DMS79 (cell line): ENCODE measurements at regions not wholly inside any gene's neighbourhood (a gene's known extent, or its start where the extent isn't known, plus 50 kb on each side); places are given as distances from the start of the nearest gene placed in this dataset.
"Not testable (repeated sequence)": the region's sequence is repeated elsewhere in the genome, so short reads cannot be mapped to it uniquely, and the experiment has no call there.

Experiments
- DNase-seq: peaks from one replicate; lab custom pipeline; 2025; lab: John Stamatoyannopoulos, UW

GRCh38 chr12:131314524-131315090 lies 360.9 kb downstream of the ADGRD1 start:
- DNase-seq, result no peak

DNA sequence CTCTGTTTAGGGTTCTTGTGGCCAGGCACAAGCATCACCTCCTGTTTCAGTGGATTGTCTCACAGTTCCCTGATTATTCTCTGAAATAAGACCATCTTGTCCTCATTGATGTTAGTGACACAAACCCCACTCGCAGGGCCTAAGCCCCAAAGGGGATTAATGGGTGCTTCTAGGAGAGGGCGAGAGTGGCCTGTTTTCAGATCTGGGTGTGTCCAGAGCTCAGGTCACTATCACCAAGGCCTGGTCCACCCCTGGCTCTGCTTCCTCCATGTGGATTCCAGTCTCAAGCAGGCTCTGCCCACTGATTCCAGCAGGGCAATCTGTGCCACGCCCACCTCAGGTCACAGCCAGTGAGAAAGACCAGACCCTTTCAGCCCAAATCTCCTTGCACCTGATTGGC lies 361.9 kb downstream of the ADGRD1 start:
- DNase-seq, result no peak

DNA sequence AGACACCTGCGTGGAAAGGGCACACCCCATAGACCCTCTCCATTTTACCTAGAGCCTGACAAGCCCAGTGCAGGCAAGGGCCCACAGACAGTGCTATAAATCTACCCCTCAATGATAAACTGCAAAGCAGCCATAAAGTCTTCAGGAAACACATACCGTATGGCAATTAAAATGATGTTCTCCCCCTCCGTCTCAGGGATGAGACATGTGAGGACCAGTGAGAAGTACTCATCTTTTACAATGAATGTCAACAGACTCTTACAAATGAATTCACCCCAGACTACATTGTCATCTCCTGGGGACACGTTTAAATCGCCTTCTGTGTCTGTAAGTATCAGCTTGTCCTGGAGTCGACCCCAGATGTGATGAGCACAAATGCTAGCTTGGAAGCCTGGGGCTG lies 362.7 kb downstream of the ADGRD1 start:
- DNase-seq, result no peak

DNA sequence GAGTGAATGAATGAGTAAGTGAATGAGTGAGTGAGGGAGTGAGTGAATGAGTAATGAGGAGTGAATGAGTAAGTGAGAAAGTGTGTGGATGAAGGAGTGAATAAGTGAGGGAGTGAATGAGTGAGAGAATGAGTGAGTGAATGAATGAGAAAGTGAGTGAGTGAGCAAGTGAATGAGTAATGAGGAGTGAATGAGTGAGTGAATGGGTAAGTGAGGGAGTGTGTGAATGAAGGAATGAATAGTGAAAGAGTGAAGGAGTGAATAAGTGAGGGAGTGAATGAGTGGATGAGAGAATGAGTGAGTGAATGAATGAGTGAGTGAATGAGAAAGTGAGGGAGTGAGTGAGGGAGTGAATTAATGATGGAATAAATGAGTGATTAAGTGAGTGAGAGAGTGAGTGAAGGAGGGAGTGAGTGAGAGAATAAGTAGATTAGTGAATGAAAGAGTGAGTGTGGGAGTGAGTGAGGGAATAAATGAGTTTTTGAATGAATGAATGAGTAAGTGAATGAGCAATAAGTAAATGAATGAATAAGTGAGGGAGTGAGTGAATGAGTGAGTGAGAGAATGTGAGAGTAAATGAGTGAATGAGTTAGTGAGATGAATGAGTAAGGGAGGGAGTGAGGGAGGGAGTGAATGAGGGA lies 364.5 kb downstream of the ADGRD1 start:
- no peak for DNase-seq

- DNase-seq, result no peak
Observed at GRCh38 chr12:131321988-131322387, 368.3 kb downstream of the ADGRD1 start.

DNA sequence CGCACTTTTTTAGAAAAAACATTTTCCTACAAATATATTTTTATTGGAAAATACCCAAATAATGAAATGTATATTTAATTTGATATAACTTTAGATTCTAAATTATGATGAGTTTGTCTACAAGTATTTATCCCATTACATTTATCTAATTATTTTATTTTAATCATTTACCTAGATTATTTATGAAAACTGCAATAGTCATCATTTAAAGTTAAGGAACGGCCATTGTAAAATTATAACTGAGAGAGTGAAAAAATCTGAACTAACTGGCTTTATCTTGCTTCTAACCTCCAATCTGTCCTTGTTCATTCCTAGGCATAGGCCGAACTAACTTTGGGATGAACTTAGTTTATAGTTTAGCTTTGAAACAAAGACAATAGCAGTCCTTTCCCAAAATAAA lies 368.8 kb downstream of the ADGRD1 start:
- not testable (repeated sequence) for DNase-seq

- DNase-seq, result no peak
Observed at GRCh38 chr12:131323879-131324278, 370.2 kb downstream of the ADGRD1 start.

- DNase-seq, result no peak
Observed at GRCh38 chr12:131327521-131328488, 374.1 kb downstream of the ADGRD1 start.

DNA sequence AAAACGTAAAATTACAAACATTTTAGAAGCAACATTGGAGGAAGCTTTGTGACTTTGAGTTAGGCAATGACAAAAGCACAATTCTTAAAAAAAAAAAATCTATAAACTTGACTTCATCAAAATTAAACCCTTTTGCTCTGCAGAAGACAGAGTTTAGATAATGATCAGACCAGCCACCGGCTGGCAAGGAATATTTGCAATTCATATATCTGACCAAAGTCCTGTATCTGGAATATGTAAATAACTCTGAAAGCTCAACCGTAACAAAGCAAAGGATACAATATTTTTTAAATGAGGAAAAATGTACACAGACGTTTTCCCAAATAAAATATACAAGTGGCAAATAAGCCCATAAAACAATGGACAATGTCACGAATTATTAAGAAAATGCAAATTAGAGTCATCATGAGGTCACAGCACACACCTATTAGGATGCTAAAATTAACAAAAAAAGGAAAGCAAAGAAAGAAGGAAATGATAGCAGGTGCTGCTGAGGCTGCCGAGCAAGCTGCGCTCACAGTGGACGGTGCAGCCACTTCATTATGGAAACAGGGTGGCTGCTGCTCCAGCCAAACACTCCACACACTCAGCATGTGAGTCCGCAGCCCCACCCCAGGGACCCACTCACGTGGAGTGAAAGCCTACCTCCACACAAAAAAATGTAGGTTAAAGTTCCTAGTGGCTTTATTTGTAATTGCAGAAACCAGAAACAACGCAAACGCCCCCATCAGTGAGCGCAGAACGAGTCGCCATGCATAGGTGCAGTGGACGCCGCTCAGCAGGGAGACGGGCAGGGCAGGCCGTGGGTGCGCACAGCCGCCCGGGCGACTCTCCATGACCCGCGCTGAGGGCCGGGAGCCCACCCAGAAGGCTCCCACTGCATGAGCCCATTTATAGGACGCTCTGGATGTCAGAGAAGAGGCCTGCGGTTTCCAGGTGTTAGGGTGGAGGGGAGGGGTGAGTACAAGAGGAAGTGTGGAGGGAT lies 375.4 kb downstream of the ADGRD1 start:
- not testable (repeated sequence) for DNase-seq

DNA sequence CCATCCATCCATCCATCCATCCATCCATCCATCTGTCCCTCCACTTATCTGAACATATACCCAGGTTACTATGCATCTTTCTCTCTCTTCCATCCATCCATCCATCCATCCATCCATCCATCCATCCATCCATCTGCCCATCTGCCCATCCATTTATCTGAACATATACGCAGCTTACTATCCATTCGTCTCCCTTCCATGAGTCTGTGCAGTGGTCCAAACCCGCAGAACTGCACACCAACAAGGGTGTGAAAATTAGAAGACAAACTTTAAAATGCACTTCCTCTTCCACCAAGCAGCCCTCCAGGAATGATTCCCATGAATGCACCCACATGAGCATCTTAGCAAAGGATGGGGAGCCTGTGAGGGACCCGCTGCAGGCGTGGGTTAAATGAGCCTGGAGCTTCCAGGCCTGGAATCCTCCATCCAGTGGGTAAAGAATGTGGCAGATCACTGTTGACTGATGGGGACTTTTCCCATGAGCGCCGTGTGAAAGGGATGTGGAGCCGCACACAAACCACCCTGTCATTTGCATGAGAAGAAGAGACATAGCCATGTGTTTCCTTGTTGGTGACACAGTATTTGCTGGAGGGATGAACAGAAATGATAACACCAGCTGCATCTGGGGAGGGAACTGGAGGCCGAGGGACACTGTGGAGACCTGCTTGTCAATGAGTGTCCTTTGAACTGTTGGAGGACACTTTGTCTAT lies 376.6 kb downstream of the ADGRD1 start:
- no peak for DNase-seq

DNA sequence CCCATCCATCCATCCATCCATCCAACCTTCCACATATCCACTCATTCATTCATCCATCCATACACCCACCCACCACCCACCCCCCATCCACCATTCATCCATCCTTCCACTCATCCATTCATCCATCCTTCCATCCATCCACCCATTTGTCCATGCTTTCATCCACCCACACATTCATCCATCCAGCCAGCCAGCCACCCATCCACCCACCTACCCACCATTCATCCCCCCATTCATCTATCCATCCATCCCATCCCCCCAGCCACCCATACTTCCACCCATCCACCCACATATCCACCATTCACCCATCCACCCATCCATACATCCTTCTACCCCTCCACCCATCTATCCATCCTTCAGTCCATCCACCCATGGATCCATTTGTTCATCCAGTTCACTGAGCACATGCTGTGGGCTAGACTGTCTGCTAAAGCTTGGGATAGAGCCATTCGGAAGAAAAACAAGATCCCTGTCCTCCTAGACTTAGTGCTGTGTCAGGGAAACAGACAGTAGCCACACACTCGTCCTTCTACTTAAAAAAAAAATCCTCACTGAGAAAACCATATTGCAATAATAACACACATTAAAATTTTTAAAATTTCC lies 377.5 kb downstream of the ADGRD1 start:
- no peak for DNase-seq

DNA sequence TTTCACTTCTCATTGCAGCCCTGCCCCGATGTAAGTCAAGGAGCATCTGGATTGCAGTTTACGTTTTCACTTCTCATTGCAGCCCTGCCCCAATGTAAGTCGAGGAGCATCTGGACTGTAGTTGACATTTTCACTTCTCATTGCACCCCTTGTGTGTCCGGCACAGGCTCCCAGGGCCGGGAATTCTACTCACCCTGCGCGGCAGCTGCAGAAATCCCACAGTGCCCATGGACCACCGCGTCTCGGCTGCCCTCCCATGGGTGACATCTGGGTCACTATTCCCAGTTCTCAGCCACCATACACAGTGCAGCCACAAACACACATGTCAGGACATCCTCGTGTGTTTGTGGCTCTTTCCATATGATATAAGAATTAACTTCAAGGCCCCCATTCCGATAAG lies 378.5 kb downstream of the ADGRD1 start:
- DNase-seq, result no peak

DNA sequence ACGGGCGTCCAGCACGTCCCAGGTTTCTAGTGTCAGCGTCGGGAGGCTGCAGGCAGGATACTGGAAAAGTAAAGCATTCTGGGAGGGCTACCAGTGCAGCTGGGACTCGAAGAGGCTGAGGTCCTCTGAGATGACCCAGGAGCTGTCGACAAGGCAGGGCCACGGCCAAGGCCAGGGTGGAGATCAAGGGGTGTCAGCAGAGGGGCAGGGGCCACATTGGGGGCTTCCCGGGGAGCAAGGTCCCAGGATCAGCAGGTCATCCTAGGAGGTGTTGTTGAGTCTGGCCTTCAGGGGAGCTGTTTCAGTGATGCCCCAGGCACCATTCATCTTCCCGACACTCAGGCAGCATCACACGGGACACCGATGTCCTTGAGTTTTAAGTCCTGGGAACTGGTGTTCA lies 377.8 kb upstream of the SFSWAP start:
- no peak for DNase-seq

- DNase-seq, result no peak
Observed at GRCh38 chr12:131333621-131334440, 377.1 kb upstream of the SFSWAP start.

DNA sequence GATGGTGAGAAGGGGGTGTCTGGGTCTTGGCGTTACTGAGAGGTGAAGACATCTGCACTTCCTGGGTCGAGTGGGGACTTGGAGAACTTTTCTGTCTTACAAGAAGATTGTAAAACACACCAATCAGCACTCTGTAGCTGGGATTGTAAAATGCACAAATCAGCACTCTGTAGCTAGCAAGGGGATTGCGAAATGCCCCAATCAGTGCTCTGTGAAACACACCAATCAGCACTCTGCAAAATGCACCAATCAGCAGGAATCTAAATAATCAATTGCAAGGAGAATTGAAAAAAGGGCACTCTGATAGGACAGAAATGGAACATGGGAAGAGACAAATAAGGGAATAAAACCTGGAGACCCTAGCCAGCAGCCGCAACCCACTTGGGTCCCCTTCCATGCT lies 376.1 kb upstream of the SFSWAP start:
- no peak for DNase-seq

- DNase-seq, result no peak
Observed at GRCh38 chr12:131335456-131335855, 375.4 kb upstream of the SFSWAP start.

- not testable (repeated sequence) for DNase-seq
Observed at GRCh38 chr12:131337861-131338260, 373.0 kb upstream of the SFSWAP start.

- no peak for DNase-seq
Observed at GRCh38 chr12:131340616-131341210, 370.2 kb upstream of the SFSWAP start.

DNA sequence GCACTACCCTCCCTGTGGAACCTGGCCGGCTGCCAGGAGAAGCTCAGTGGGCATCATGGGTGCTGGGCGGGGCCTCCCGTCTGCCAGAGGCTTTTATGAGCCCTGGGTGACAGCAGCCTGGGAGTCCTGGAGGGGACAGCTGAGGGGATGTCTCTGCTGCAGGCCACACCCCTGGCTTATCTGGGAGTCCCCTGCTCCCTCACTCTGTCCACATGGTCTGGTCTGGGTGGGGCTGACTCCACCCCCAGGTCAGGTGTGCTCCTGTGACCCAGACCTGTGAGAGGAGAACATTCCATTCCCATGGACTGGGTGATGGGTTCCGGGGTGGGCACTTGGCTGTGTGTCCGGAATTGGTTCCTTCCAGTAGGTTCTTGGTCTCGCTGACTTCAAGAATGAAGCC lies 369.3 kb upstream of the SFSWAP start:
- not testable (repeated sequence) for DNase-seq
